T-helper 2 cell treated with Interferon-gamma antibody and Interleukin-4, amounts not matched to agents 100 ng/mL and 5 ng/mL, for 36 hours (primary cell): ENCODE measurements at regions not wholly inside any gene's neighbourhood (a gene's known extent, or its start where the extent isn't known, plus 50 kb on each side); places are given as distances from the start of the nearest gene placed in this dataset.

Experiments
- intact Hi-C: fragments of 100-400 bp; cut with micrococcal nuclease; formaldehyde crosslinking; loops from one replicate; pipeline ENCODE4 v1.15.1; 2023

- intact Hi-C loops = no loop called here
Measured at GRCh38 chr22:48711031-48711431, 1116.6 kb downstream of the BRD1 start.

GRCh38 chr22:48710410-48710809 lies 1117.3 kb downstream of the BRD1 start:
- intact Hi-C loops = no loop called here

GRCh38 chr22:48709976-48710375 lies 1117.7 kb downstream of the BRD1 start:
- intact Hi-C loops = no loop called here

GRCh38 chr22:48709453-48709852 lies 1118.2 kb downstream of the BRD1 start:
- intact Hi-C loops = no loop called here

GRCh38 chr22:48708558-48709245 lies 1119.0 kb downstream of the BRD1 start:
- intact Hi-C loops = no loop called here

GRCh38 chr22:48707763-48708557 lies 1119.7 kb downstream of the BRD1 start:
- intact Hi-C loops = no loop called here

- intact Hi-C loops = no loop called here
Measured at GRCh38 chr22:48706934-48707762, 1120.5 kb downstream of the BRD1 start.

- intact Hi-C loops = no loop called here
Measured at GRCh38 chr22:48705917-48706605, 1121.6 kb downstream of the BRD1 start.

GRCh38 chr22:48705159-48705916 lies 1122.3 kb downstream of the BRD1 start:
- intact Hi-C loops = no loop called here

- intact Hi-C loops = no loop called here
Measured at GRCh38 chr22:48704335-48704734, 1123.3 kb downstream of the BRD1 start.

- intact Hi-C loops = no loop called here
Measured at GRCh38 chr22:48703265-48703941, 1124.3 kb downstream of the BRD1 start.

- intact Hi-C loops = no loop called here
Measured at GRCh38 chr22:48702573-48703264, 1125.0 kb downstream of the BRD1 start.

- intact Hi-C loops = no loop called here
Measured at GRCh38 chr22:48701296-48702030, 1126.2 kb downstream of the BRD1 start.

- intact Hi-C loops = no loop called here
Measured at GRCh38 chr22:48700566-48701295, 1126.9 kb downstream of the BRD1 start.

GRCh38 chr22:48700180-48700565 lies 1127.5 kb downstream of the BRD1 start:
- intact Hi-C loops = no loop called here

- intact Hi-C loops = no loop called here
Measured at GRCh38 chr22:48699511-48699910, 1128.2 kb downstream of the BRD1 start.

- intact Hi-C loops = no loop called here
Measured at GRCh38 chr22:48698618-48699017, 1129.1 kb downstream of the BRD1 start.

GRCh38 chr22:48697694-48698276 lies 1129.9 kb downstream of the BRD1 start:
- intact Hi-C loops = no loop called here
